ENCODE measurements at regions not wholly inside any gene's neighbourhood (a gene's known extent, or its start where the extent isn't known, plus 50 kb on each side); places are given as distances from the start of the nearest gene placed in this dataset.

GRCh38 chr6:139965393-139965792 is 590.9 kb upstream of the CITED2 start:
- no peaks in the 10 kb centered on the region for H3K9me2 ChIP-seq (replicated peaks; ENCODE audit: insufficient read depth, low read length)
- H2AFZ ChIP-seq (ENCODE audit: low read depth, low read length, severe bottlenecking), result no peak overlapping the region
- H3K79me2 ChIP-seq (ENCODE audit: insufficient read depth, low read length), result no peaks in the 10 kb centered on the region
- H3K4me3 ChIP-seq (ENCODE audit: insufficient read depth, low read length, poor library complexity, severe bottlenecking), result no peak overlapping the region
- no peak overlapping the region for H3K27ac ChIP-seq (ENCODE audit: low read depth, low read length)
- H3K27me3 ChIP-seq (ENCODE audit: low read length), result no peaks in the 10 kb centered on the region
- no peaks in the 10 kb centered on the region for H3K36me3 ChIP-seq (ENCODE audit: low read length)
- H4K20me1 ChIP-seq (ENCODE audit: low read depth, low read length), result no peaks in the 10 kb centered on the region
- H3F3A ChIP-seq (ENCODE audit: insufficient read depth), result no peaks in the 10 kb centered on the region
- no peak overlapping the region for H3K4me2 ChIP-seq (ENCODE audit: low read depth, low read length, poor library complexity, severe bottlenecking)
- TF ChIP-seq EZH2phosphoT487 (conservative IDR thresholded peaks at IDR 0.05; ENCODE audit: low read length) (no peak), CTCF (IDR thresholded peaks at IDR 0.05; ENCODE audit: insufficient read depth, low read length, poor library complexity, severe bottlenecking) (no peak)
- no peaks in the 10 kb centered on the region for H3K9me3 ChIP-seq (ENCODE audit: insufficient read depth, low read length)
- no peak overlapping the region for H3K9ac ChIP-seq (ENCODE audit: low read length)

- Histone ChIP-seq H3K27ac (ENCODE audit: low read depth, low read length) (no peak overlapping the region), H3K4me2 (ENCODE audit: low read depth, low read length, poor library complexity, severe bottlenecking) (no peak overlapping the region)
Observed at GRCh38 chr6:139964737-139965136, 590.3 kb upstream of the CITED2 start.

DNA sequence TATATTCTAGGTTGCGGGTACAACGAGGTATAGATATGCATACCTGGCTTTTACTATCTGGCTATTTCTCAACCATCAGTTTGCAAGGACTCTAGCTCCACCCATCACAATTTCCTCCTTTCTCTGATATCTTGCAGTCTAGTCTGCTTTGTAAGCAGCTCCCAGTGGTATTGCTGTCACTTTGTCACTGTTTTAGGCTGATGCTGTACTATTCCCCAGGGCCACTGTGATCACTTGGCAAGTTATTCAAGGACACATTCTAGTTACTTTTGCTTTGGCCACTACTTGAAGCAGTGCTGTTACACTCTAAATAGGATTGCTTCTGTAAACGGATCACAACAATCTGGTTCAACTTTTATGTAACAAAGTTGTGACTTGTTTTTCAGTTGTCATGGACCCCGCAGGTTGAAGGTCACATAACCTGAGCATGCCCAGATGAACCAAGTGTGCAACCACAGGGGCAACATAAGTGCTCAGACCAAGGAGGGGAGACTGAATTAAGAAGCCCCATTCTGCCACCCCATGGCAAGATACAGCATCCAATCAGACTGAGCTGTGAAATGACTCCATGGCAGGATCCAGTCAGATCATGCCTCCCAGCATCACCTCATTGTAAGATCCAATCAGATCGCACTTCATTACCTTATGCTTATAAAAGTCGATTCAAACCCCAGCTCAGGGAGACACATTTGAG is 588.4 kb upstream of the CITED2 start:
- no peaks in the 10 kb centered on the region for H3F3A ChIP-seq (ENCODE audit: insufficient read depth)
- H3K27me3 ChIP-seq (ENCODE audit: low read length), result no peaks in the 10 kb centered on the region
- H3K27ac ChIP-seq (ENCODE audit: low read depth, low read length), result no peak overlapping the region
- H3K79me2 ChIP-seq (ENCODE audit: insufficient read depth, low read length), result no peaks in the 10 kb centered on the region
- H3K4me3 ChIP-seq (ENCODE audit: insufficient read depth, low read length, poor library complexity, severe bottlenecking), result no peak overlapping the region
- H4K20me1 ChIP-seq (ENCODE audit: low read depth, low read length), result no peaks in the 10 kb centered on the region
- no peaks in the 10 kb centered on the region for H3K36me3 ChIP-seq (ENCODE audit: low read length)
- H3K9me2 ChIP-seq (replicated peaks; ENCODE audit: insufficient read depth, low read length), result no peaks in the 10 kb centered on the region
- TF ChIP-seq CTCF (IDR thresholded peaks at IDR 0.05; ENCODE audit: insufficient read depth, low read length, poor library complexity, severe bottlenecking) (no peak), EZH2phosphoT487 (conservative IDR thresholded peaks at IDR 0.05; ENCODE audit: low read length) (no peak)
- H3K9me3 ChIP-seq (ENCODE audit: insufficient read depth, low read length), result no peaks in the 10 kb centered on the region
- H3K4me2 ChIP-seq (ENCODE audit: low read depth, low read length, poor library complexity, severe bottlenecking), result no peak overlapping the region
- no peak overlapping the region for H3K9ac ChIP-seq (ENCODE audit: low read length)
- no peak overlapping the region for H2AFZ ChIP-seq (ENCODE audit: low read depth, low read length, severe bottlenecking)

More at GRCh38 chr6:139964737-139965136, 590.3 kb upstream of the CITED2 start:
- H3K36me3 ChIP-seq (ENCODE audit: low read length), result no peaks in the 10 kb centered on the region
- no peak overlapping the region for H3K9ac ChIP-seq (ENCODE audit: low read length)
- H3K9me2 ChIP-seq (replicated peaks; ENCODE audit: insufficient read depth, low read length), result no peaks in the 10 kb centered on the region
- H3K9me3 ChIP-seq (ENCODE audit: insufficient read depth, low read length), result no peaks in the 10 kb centered on the region
- no peak overlapping the region for H2AFZ ChIP-seq (ENCODE audit: low read depth, low read length, severe bottlenecking)
- TF ChIP-seq CTCF (IDR thresholded peaks at IDR 0.05; ENCODE audit: insufficient read depth, low read length, poor library complexity, severe bottlenecking) (no peak), EZH2phosphoT487 (conservative IDR thresholded peaks at IDR 0.05; ENCODE audit: low read length) (no peak)
- no peaks in the 10 kb centered on the region for H3K79me2 ChIP-seq (ENCODE audit: insufficient read depth, low read length)
- no peaks in the 10 kb centered on the region for H3F3A ChIP-seq (ENCODE audit: insufficient read depth)
- H4K20me1 ChIP-seq (ENCODE audit: low read depth, low read length), result no peaks in the 10 kb centered on the region
- H3K27me3 ChIP-seq (ENCODE audit: low read length), result no peaks in the 10 kb centered on the region
- H3K4me3 ChIP-seq (ENCODE audit: insufficient read depth, low read length, poor library complexity, severe bottlenecking), result no peak overlapping the region
